Endothelial cell (in vitro differentiated cells): ENCODE measurements at regions not wholly inside any gene's neighbourhood (a gene's known extent, or its start where the extent isn't known, plus 50 kb on each side); places are given as distances from the start of the nearest gene placed in this dataset.

ENCODE experiments used
- DNase-seq: peaks from one replicate; pipeline ENCODE4 v3.0.0; 2021; ENCODE audit warnings: low spot score
- H3K27ac Mint-ChIP-seq: one replicate; pipeline ENCODE4 v1.8.0; 2021; ENCODE audit warnings: mixed read lengths, inconsistent platforms; ENCODE audit not compliant: unreplicated experiment
- H3K27me3 Mint-ChIP-seq: one replicate; pipeline ENCODE4 v1.8.0; 2021; ENCODE audit warnings: mild to moderate bottlenecking, moderate library complexity, mixed read lengths, inconsistent platforms; ENCODE audit not compliant: unreplicated experiment
- H3K36me3 Mint-ChIP-seq: one replicate; pipeline ENCODE4 v1.8.0; 2021; ENCODE audit warnings: mild to moderate bottlenecking, low read depth, mixed read lengths, inconsistent platforms; ENCODE audit not compliant: unreplicated experiment
- H3K4me1 Mint-ChIP-seq: one replicate; pipeline ENCODE4 v1.8.0; 2021; ENCODE audit warnings: mild to moderate bottlenecking, mixed read lengths, inconsistent platforms; ENCODE audit not compliant: unreplicated experiment
- H3K4me3 Mint-ChIP-seq: one replicate; pipeline ENCODE4 v1.8.0; 2021; ENCODE audit warnings: mild to moderate bottlenecking, mixed read lengths, inconsistent platforms; ENCODE audit not compliant: unreplicated experiment
- H3K9me3 Mint-ChIP-seq: one replicate; pipeline ENCODE4 v1.8.0; 2021; ENCODE audit warnings: mixed read lengths, inconsistent platforms; ENCODE audit not compliant: unreplicated experiment
- CTCF ChIP-seq: fragments of 200-600 bp; sonication (generic); IDR thresholded peaks from one replicate; pipeline ENCODE4 v1.5.0; 2021; ENCODE audit warnings: antibody characterized with exemption; ENCODE audit not compliant: unreplicated experiment

- Mint-ChIP-seq H3K27me3 (peaks cover 2% of the 10 kb centered on the region), H3K9me3 (no peaks in the 10 kb centered on the region), H3K27ac (no peak overlapping the region), H3K4me3 (no peak overlapping the region), H3K4me1 (no peaks in the 10 kb centered on the region), H3K36me3 (no peaks in the 10 kb centered on the region)
- TF ChIP-seq CTCF = no peak
- DNase-seq = no peak
Observed at GRCh38 chr1:80113168-80114038, 1106.9 kb upstream of the ADGRL4 start.

- H3K27ac Mint-ChIP-seq = no peak overlapping the region
- no peaks in the 10 kb centered on the region for H3K36me3 Mint-ChIP-seq
- no peaks in the 10 kb centered on the region for H3K9me3 Mint-ChIP-seq
- no peaks in the 10 kb centered on the region for H3K4me1 Mint-ChIP-seq
- no peaks in the 10 kb centered on the region for H3K27me3 Mint-ChIP-seq
- DNase-seq = no peak
- no peak overlapping the region for H3K4me3 Mint-ChIP-seq
- TF ChIP-seq CTCF = no peak
Observed at GRCh38 chr1:80101159-80101558, 1094.6 kb upstream of the ADGRL4 start.

- Mint-ChIP-seq H3K36me3 (no peaks in the 10 kb centered on the region), H3K27ac (no peak overlapping the region), H3K4me3 (no peak overlapping the region), H3K27me3 (no peaks in the 10 kb centered on the region), H3K4me1 (no peaks in the 10 kb centered on the region), H3K9me3 (no peaks in the 10 kb centered on the region)
- TF ChIP-seq CTCF = no peak
- no peak for DNase-seq
Observed at GRCh38 chr1:80099713-80100112, 1093.2 kb upstream of the ADGRL4 start.

- Mint-ChIP-seq H3K4me3 (no peak overlapping the region), H3K27ac (no peak overlapping the region), H3K4me1 (no peaks in the 10 kb centered on the region), H3K9me3 (no peaks in the 10 kb centered on the region), H3K36me3 (no peaks in the 10 kb centered on the region), H3K27me3 (no peaks in the 10 kb centered on the region)
- no peak for TF ChIP-seq CTCF
- no peak for DNase-seq
Observed at GRCh38 chr1:80085067-80085466, 1078.5 kb upstream of the ADGRL4 start.

GRCh38 chr1:80083892-80084291, 1077.4 kb upstream of the ADGRL4 start:
- TF ChIP-seq CTCF = no peak
- no peaks in the 10 kb centered on the region for H3K27me3 Mint-ChIP-seq
- H3K27ac Mint-ChIP-seq = no peak overlapping the region
- no peaks in the 10 kb centered on the region for H3K4me1 Mint-ChIP-seq
- DNase-seq = no peak
- H3K9me3 Mint-ChIP-seq = no peaks in the 10 kb centered on the region
- no peaks in the 10 kb centered on the region for H3K36me3 Mint-ChIP-seq
- no peak overlapping the region for H3K4me3 Mint-ChIP-seq
